Hematopoietic multipotent progenitor cell treated with erythropoietin and hydrocortisone succinate and interleukin-3 and kit ligand, for 6 days (in vitro differentiated cells): ENCODE measurements at regions not wholly inside any gene's neighbourhood (a gene's known extent, or its start where the extent isn't known, plus 50 kb on each side); places are given as distances from the start of the nearest gene placed in this dataset.
"Not testable (repeated sequence)": the region's sequence is repeated elsewhere in the genome, so short reads cannot be mapped to it uniquely, and the experiment has no call there.

ENCODE experiments used
- DNase-seq: peaks from one replicate; pipeline ENCODE4 v3.0.0-alpha.2; 2015

DNA sequence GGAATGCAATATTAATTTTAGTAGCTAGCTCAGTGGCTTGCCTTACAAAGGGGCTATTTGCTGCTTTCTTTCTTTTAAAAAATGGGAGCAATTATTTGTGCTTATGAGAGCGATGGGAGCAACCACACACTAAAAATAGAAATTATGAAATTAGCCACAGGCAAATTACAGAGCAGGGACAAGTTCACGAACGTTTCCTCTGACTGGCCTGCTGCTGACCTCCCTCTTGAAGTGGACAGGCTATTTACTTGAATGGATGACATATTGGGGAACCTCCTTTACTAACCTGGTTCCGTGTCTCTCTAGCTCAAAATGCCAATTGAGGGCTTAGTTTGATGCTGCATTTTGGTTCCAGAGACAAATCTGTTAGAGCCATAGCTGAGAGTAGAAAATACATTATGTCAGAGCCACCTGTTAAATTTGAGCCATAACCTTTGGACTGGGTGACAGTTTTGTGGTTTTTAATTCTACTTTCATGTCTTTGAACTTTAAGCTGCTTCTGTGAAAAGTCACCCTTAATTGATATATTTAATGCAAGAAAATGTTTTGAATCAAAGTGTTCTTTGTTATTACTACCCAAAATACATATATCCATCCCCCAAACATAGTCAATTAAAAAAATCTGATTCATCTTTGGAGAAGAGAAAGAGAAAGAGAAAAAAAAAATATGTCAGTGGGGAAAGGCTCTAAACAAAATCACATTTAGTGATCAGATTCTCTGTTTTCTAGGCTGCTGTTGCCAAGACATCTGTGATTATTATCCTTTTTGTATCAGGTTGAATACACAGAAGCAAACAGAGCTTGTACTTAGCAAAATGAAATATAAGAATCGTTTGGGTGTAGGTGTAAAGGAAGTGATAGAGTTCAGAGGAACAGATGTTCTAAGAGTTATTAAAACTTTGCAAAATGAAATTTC, 351.9 kb downstream of the ADGRL2 start:
- DNase-seq: no peak

DNA sequence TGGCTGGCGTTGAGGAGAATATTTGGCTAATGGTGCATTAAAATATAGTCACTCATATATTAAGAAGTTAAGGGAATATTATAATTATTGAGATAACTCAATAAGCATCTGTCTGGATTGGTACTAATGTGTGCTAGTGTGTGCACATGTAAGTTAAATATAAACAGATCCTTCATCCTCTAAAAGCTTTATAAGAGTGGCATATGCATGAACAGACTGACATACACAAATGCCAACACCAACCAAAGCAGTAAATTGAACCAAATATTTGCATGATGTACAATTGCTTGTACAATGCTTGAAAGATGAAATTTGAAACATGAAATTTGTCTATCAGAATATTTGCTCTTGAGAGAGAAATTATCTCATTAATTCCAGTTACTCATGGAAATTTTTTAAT, 344.9 kb downstream of the ADGRL2 start:
- DNase-seq: no peak

DNA sequence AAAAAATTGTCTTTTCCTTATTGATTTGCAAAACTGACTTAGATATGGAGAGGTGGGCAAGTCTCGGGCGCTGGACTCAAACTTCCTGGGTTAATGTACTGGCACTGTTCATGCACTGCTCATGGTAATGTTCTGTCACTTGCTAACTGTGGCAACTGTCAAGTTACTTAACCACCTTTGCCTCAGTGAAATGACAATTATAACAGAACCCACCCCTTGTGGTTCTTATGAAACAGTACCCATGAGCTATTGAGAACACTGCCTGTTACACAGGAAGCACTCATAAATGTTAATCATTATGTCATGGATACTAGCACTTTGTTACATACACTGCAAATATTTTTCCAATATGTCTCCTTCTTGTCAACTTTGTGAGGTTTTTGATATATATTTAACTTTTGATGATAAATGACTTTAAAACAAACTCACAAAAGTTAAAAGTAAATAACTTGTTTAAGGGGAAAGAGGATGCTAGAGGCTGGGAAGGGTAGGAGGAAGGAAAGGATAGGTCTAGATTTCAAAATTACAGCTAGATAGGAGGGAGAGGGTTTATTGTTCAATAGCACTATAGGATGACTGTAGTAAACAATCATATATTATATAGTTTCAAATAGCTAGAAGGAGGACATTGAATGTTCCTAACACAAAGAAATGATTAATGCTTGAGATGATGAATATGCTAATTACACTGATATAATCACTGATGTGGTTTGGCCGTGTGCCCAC, 342.5 kb downstream of the ADGRL2 start:
- no peak for DNase-seq

DNA sequence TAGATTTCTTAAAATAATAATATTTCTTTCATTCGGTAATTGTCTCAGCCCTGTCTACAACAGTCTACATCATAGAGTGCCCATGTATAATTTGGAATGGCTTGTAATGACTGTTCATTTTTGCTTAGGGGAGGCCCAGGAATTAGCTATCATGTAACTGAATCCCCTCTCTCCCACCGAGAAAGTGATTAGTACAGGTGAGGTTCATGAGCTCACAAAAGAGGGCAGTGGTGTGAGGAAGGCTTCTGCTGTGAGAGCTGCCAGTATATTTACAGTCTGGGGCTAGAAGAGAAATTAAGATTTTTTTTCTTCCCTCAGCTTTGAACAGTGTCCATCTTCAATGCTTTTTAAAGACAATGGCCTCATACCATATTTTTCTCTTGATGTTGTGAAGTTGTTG, 340.7 kb downstream of the ADGRL2 start:
- DNase-seq: no peak

DNA sequence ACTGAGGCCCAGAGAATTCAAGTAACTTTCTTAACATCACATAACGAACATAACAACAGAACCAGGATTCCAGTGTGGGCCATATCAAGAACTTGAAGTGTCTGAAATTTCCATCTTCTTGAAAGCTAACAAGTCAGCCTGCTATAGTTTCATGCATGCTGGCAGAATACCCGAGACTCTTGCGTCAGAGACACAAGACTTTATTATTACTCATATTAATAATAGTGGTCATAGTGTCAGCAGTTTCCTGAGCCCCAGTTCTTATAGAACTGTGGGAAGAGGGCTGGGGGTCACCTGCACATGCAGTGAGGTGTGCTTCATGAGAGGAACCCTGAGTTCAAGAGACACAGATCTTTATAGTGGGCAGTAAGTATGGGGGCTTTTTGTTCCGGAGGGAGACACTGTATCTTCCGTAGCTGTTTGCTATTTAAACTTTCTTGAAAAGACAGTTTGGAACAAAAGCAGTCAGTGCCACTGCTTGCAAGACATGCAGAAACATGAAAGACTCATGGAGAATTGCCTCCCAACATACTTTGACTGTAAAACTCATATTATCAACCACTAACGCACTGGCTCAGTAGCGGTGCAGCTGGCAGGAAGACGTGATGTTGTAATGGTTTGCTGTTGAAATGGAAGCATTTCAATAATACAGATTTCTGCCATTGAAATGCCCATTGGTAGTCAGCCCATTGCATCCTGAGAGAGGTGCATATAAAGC, 339.2 kb downstream of the ADGRL2 start:
- no peak for DNase-seq

DNA sequence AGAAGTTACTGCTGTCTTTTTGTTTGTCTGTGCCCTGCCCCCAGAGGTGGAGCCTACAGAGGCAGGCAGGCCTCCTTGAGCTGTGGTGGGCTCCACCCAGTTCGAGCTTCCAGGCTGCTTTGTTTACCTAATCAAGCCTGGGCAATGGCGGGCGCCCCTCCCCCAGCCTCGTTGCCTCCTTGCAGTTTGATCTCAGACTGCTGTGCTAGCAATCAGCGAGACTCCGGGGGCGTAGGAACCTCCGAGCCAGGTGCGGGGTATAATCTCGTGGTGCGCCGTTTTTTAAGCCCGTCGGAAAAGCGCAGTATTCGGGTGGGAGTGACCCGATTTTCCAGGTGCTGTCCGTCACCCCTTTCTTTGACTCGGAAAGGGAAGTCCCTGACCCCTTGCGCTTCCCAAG, 335.6 kb downstream of the ADGRL2 start:
- not testable (repeated sequence) for DNase-seq

DNA sequence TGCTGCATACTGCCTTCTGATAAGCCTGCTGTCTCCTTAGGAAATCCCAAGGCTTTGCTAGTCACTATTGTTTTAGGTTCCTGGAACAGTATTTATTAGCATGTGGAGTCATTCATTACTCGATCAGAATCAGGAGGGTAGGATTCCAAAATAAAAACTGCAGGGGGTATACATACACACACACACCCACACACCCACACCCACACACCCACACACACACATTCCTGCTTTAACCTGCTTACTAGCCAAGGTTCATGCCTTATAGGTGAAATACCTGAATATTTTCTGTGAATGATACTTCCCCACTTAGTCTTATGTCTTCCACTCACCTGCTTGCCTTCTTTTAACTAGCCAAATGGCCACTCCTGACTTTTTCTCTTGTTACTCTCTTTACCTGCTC, 325.1 kb downstream of the ADGRL2 start:
- no peak for DNase-seq

DNA sequence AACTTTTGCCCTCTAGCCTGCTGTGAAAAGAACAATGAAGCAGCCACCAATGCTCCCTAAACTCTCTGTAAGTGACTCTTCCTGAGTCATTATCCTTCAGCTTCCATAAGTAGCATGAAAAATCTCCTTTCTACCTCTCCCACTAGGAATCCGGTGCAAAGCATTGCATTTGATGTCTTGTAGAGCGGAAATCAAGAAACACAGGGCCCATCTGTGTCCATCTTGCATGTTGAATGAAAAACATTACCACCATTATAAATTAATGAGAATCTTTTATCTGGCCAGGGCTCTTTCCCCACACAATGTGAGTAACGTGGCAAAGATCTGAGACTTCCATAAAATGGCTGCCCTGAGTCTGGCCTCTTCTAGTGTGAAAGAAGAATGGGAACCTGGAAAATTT, 324.4 kb downstream of the ADGRL2 start:
- DNase-seq: no peak

DNA sequence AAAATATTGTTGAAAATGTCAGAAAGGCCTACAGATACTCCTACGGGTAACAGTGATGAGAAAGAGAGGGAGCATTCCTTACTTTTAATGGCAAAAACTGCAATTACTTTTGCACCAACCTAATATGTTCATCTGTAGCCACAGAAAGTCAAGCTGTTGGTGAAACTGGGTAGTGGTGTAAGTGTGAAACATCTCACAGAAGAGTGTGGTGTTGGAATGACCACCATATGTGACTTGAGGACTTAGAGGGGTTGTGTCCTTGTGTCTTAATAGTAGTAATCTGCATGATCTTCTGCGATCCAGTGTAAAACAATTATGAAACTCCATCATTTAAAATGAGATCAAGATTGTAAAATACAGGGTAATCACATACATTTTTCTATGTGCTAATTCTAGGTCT, 320.7 kb downstream of the ADGRL2 start:
- DNase-seq: no peak

DNA sequence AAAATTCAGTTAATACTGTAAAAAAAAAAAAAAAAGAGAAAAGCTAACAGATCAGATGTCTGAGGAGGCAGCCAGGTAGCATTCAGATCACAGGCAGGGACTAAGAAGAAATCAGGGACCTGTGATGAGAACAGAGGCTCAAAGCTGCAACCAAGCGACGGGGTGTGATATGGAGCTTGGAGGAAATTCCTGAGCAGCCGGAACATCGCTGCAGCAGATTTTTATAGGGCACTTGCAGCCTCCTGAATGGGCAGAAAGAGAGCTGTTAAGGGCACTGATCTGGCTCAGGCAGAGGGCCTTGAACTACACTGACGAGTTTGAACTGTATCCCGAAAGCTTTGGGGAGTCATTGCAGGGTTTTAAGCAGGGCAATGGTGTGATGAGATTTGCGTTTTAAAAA, 315.4 kb downstream of the ADGRL2 start:
- DNase-seq: no peak

DNA sequence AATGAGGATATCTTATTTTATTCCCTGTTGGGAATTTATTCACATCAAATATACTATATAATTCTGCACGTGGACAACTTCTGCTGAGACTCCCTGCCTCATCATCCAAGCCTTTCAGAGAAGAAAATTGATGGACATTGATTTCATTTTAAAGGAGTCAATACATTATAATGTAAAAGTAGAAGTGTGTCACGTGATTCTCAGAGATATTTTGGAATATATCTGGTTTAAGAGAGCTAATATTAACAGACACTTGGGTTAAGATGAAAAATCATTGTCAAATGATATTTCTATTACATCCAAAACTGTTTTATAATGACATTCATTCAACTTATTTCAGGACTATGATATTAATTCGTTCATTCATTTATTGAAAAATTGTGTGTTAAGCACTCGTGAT, 314.2 kb downstream of the ADGRL2 start:
- no peak for DNase-seq

DNA sequence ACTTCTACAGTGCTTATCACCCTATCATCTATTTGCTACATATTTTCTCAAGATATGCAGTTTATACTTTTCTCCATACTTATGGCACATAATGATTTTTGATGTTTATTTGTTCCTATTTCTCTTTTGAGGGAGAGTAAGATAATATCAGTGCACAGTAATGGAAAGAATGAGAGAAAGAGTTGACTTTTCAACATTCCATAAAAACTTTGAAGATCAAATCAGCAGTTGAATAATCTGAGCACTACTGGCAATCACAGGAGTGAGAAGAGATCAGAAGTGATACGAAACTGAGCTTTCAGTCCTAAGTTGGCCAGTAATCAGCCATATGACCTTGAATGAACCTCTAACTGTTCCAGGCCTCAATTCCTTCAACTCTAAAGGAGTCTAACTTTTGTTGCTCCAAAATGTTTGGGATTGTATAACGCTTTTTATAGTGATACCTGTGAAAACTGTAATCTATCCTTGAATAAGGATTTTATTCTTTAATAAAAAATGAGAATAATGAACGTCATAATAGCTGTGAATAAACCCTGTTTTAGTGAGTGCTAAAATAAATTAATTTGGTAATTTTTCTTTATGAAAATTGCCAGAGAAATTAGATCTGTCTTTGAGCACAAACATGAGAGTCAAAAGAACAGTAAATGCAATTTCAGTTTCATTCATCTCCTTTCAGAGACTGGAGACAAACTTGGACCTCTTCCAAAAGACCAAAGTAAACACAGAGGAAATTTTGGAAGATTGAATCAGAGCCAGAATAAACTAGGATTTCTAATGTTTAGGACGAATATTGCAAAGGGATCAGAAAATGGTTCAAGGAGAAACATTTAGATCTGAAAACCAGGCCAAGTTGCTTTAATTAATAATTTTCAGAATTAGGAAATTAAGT, 309.9 kb downstream of the ADGRL2 start:
- DNase-seq: no peak

DNA sequence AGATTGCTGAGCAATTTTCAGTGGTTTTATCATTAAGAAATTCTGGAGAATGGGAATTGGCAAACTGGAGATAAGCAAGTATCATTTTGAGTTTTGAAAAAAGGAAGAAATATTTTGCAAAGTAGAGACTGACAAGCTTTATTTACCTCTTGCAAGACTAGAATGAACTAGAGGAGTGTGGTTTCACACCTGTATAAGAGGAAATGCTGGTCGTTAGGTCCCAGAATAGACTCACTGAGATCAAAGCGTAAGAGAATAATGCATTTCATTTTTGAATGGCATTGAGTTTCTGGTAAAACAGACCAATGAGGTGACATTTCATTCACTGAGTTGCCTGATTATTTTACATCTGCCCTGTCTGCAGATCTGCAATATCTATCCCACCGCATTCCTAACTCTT, 308.1 kb downstream of the ADGRL2 start:
- no peak for DNase-seq

DNA sequence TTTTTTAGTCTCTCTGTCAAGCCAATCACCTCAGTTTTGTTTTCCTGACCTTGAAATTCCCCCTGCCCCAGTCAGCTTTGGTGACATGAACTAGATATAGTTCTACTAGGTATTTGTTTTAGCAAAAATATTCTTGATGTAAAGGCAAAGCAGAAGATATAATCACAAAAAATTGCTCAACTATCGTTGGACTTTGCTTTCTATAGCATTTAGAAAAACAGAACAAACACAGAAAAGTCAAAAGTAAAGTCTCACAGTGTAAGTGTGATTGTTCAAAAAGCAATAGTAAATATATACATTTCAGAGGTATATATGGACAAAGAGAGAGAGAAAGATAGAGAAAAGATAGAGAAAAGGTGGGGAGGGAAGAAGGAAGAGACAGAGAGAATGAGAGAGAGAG, 305.9 kb downstream of the ADGRL2 start:
- no peak for DNase-seq

DNA sequence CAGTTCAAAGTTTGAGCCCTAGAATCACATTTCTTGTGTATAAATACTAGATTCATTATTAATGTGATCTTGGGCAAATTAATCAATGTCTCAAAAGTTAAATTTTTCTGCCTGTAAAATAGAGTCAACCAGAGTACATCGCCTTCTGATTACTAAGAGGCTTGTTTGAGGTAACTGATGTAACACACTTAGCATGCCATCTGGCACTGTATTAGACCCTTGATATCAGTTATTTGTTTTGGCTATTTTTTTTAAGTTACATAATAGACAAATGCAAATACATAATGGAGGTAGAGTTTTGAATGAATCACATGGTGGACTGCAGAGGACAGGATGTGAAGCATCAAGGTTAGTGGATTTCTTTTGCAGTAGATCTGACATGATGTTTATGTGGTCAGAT, 298.4 kb downstream of the ADGRL2 start:
- DNase-seq: no peak

DNA sequence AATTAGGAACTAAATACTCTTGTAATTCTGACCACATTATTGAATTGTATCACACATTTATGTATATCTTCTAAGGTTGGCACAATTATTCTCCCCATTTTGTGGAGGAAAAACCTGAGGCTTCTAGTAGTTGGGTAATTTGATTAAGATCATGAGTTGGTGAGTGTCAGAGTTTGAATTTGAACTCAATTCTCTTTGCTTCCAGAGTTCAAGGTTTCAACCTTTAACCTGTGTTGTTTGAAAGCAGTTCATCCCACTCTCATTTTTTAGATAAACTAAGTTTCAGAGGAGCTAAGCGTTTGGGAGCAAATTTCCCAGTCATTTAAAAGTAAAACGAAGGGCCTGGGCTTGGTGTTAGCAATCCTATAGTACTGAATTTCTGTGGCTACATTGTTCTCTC, 293.4 kb downstream of the ADGRL2 start:
- no peak for DNase-seq

DNA sequence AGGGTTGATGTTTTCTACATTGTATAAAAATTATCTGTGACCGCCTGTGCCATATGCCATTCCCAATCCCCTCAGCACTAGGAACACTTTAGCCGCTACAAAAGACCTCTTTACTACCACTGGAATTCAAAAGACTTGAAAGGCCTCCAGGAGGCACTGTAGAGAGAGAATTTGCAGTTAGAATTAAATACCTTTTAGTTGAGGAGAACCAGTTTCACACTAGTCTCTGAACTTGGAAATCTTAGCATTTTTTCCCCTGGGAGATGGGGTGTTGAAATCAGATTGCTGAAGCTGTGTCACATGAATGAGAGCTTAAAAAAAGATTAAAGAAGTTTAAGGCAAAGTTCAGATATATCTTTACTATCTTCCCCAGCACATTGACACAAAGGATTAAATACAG, 291.0 kb downstream of the ADGRL2 start:
- no peak for DNase-seq

DNA sequence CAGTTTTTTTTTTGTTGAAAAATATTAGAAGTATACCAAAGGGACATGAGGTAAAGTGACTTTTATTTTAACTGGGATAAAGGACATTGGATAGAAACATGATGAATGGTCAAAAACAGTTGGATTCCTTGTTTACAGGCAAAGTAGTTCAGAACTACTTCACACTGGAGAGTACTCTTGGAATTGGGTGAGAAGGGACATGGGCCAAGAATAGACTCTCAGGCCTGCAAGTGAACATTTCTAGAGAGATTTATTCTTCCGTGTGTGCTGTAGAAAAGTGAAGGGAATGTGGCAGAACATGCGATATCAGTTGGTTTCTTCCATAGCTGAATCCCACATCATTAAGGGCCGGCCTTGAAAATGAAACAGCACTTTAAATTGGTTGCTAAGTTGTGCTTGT, 290.5 kb downstream of the ADGRL2 start:
- no peak for DNase-seq

DNA sequence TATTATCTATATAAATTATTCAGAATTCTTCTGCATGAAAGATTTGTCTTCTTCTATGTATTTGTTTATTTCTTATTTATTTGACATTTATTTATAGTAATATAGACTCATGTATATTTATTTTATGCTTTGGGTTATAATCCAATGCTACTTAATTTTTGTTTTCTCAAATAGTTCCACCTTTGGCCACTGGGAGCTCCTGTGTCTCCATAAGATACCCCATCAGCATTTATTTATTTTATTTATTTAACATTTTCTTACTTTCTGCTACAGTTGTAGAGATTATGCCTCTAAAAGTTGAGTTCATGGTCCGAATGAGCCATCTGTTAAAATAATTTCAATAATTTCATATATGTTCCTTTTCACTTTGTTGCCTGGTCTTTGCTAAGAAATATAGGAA, 289.4 kb downstream of the ADGRL2 start:
- no peak for DNase-seq

DNA sequence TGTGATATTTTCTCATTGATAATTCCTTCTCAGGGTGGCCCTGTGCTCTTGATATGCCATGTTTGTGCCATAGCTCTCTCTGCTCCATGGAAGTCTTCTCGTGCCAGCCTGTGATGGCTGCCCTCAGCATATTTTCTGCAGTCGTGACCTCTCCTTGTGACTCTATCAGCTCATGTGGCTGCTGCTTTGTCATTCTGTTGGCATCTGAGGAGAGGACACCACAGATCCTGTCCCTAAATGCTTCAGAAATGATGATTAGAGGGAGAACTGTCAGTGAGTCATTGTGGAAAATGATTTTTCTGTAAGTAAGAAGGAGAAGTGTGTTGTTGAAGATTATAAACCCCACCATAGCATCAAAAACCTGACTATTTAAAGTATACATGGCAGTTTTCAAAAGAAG, 286.0 kb downstream of the ADGRL2 start:
- no peak for DNase-seq

DNA sequence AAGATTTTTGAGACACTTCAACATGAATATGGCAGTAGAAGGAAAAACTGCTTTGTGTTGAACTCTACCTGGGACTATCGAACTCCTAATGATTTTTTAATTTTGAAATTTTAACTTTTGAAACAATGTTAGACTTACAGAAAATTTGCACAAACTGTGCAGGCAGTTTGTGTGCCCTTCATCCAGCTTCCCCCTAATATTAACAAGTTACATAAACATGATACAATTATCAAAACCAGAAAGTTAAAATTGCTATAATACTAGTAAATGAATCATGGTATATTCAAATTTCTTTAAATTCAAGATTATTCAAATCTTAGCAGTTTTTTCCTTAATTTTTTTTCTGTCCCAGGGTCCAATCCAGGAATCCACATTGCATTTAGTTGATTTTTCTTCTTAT, 278.9 kb downstream of the ADGRL2 start:
- DNase-seq: no peak

DNA sequence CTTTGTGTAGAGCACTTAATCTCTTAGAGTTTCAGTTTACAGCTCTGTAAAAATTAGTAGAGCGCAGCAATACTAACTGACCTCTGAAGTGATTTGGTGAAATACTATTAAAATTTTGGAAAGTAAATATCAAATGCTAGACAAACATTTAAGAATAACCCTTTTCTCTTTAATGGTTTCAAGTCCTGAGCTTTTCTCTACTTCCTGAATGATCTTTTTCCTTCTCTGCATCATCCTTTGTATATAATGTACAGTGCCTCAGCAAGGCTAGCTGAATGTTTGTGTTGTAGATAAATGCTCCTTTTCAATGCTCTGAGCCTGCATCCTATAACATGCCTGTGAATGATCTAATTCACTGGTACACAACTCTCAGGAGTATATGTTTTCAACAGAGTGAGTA, 272.9 kb downstream of the ADGRL2 start:
- no peak for DNase-seq

DNA sequence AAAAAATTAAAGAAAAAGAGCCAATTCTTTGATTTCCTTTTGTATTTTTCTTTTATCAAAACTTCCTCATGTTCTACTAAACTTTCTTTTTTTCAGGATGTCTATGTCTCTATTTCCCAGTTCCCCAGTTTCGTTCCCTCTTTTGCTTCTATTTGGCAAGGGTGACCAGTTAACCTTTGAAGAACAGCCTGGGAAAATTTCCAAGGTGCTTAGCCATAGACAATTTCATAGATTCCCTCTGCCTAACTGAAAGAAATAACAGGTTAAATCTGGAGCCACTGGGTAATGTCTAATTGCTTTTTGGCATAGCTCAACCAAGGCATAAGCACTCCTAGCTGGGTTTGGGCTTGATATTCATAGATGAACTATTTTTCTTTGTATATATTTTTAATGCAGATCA, 272.3 kb downstream of the ADGRL2 start:
- no peak for DNase-seq
